Breast epithelium (tissue), 4 donors: ENCODE measurements at regions not wholly inside any gene's neighbourhood (a gene's known extent, or its start where the extent isn't known, plus 50 kb on each side); places are given as distances from the start of the nearest gene placed in this dataset.
"Not testable (repeated sequence)": the region's sequence is repeated elsewhere in the genome, so short reads cannot be mapped to it uniquely, and the experiment has no call there.

Experiments used
- DNase-seq, 2 donors: peaks; one replicate each; pipeline ENCODE4 v3.0.0-alpha.2; 2019; ENCODE audit warnings: low spot score in 2 of 2
- H3K27ac ChIP-seq, 2 donors: fragments of 200-600 bp; sonication (generic) in 1 of 2; one replicate each; pipeline ENCODE4 v1.5.1; 2016 to 2019; ENCODE audit warnings: mild to moderate bottlenecking in 1 of 2
- H3K27me3 ChIP-seq, 2 donors: fragments of 200-600 bp; sonication (generic) in 1 of 2; one replicate each; pipeline versions ENCODE4 v1.5.1 to v1.6.0; 2017 to 2019; ENCODE audit warnings: control low read depth in 1 of 2, mild to moderate bottlenecking in 1 of 2
- H3K36me3 ChIP-seq: fragments of 200-600 bp; one replicate; pipeline ENCODE4 v1.5.1; 2019
- H3K4me1 ChIP-seq, 2 donors: fragments of 200-600 bp; sonication (generic); one replicate each; pipeline ENCODE4 v1.5.1; 2016 to 2019; ENCODE audit warnings: control low read depth in 1 of 2
- H3K4me3 ChIP-seq, 3 donors: fragments of 200-600 bp; sonication (generic); 1 replicate in 2 of 3; 2 replicates in 1 of 3; pipeline ENCODE4 v1.5.1; 2016 to 2019; ENCODE audit warnings: mild to moderate bottlenecking in 3 of 3, moderate library complexity in 2 of 3
- H3K9me3 ChIP-seq, 2 donors: fragments of 200-600 bp; sonication (generic) in 1 of 2; one replicate each; pipeline ENCODE4 v1.5.1; 2016 to 2019; ENCODE audit warnings: control low read depth in 1 of 2
- intact Hi-C: fragments of 100-400 bp; cut with DNase I; formaldehyde crosslinking; loops from one replicate; pipeline ENCODE4 v1.15.1; 2023; ENCODE audit warnings: low total_unique reads

GRCh38 chr16:16448423-16448822 lies 69.5 kb downstream of the NPIPA7 start:
- H3K9me3 ChIP-seq, H3K27me3 ChIP-seq, H3K4me3 ChIP-seq, intact Hi-C loops, H3K4me1 ChIP-seq, DNase-seq, H3K36me3 ChIP-seq, H3K27ac ChIP-seq: not testable (repeated sequence)

GRCh38 chr16:16449712-16450237 lies 70.8 kb downstream of the NPIPA7 start:
- H3K4me3 ChIP-seq, H3K9me3 ChIP-seq, H3K27me3 ChIP-seq, DNase-seq, H3K36me3 ChIP-seq, H3K27ac ChIP-seq, H3K4me1 ChIP-seq, intact Hi-C loops: not testable (repeated sequence)

- intact Hi-C loops, H3K4me1 ChIP-seq: not testable (repeated sequence)
Observed at GRCh38 chr16:16451721-16452410, 72.9 kb downstream of the NPIPA7 start.

GRCh38 chr16:16458579-16458978 lies 79.6 kb downstream of the NPIPA7 start:
- H3K27me3 ChIP-seq, H3K27ac ChIP-seq, intact Hi-C loops: not testable (repeated sequence)

More at GRCh38 chr16:16451721-16452410, 72.9 kb downstream of the NPIPA7 start:
- DNase-seq, H3K36me3 ChIP-seq, H3K4me3 ChIP-seq, H3K27ac ChIP-seq, H3K9me3 ChIP-seq, H3K27me3 ChIP-seq: not testable (repeated sequence)

GRCh38 chr16:16463792-16464191 lies 84.9 kb downstream of the NPIPA7 start:
- H3K9me3 ChIP-seq, intact Hi-C loops, H3K4me3 ChIP-seq, DNase-seq, H3K27me3 ChIP-seq, H3K36me3 ChIP-seq, H3K4me1 ChIP-seq, H3K27ac ChIP-seq: not testable (repeated sequence)

More at GRCh38 chr16:16458579-16458978, 79.6 kb downstream of the NPIPA7 start:
- not testable (repeated sequence) for DNase-seq, H3K36me3 ChIP-seq, H3K9me3 ChIP-seq, H3K4me1 ChIP-seq, H3K4me3 ChIP-seq

GRCh38 chr16:16488919-16489318 lies 110.0 kb downstream of the NPIPA7 start:
- H3K27me3 ChIP-seq, H3K36me3 ChIP-seq, H3K9me3 ChIP-seq, H3K4me1 ChIP-seq, DNase-seq, H3K4me3 ChIP-seq, H3K27ac ChIP-seq, intact Hi-C loops: not testable (repeated sequence)

GRCh38 chr16:16489466-16489865 lies 110.5 kb downstream of the NPIPA7 start:
- H3K27me3 ChIP-seq, H3K4me3 ChIP-seq, H3K27ac ChIP-seq, H3K36me3 ChIP-seq, intact Hi-C loops, H3K4me1 ChIP-seq, DNase-seq, H3K9me3 ChIP-seq: not testable (repeated sequence)

- DNase-seq, H3K9me3 ChIP-seq, intact Hi-C loops, H3K4me3 ChIP-seq, H3K27me3 ChIP-seq, H3K27ac ChIP-seq, H3K36me3 ChIP-seq, H3K4me1 ChIP-seq: not testable (repeated sequence)
Observed at GRCh38 chr16:16494114-16494513, 115.2 kb downstream of the NPIPA7 start.

- H3K4me3 ChIP-seq, H3K9me3 ChIP-seq, H3K27ac ChIP-seq, H3K4me1 ChIP-seq, intact Hi-C loops, H3K36me3 ChIP-seq, H3K27me3 ChIP-seq, DNase-seq: not testable (repeated sequence)
Observed at GRCh38 chr16:16494998-16495397, 116.1 kb downstream of the NPIPA7 start.

GRCh38 chr16:16499875-16500274 lies 120.9 kb downstream of the NPIPA7 start:
- H3K4me1 ChIP-seq, H3K27ac ChIP-seq, H3K9me3 ChIP-seq, H3K36me3 ChIP-seq, H3K4me3 ChIP-seq, DNase-seq, H3K27me3 ChIP-seq, intact Hi-C loops: not testable (repeated sequence)

- H3K4me3 ChIP-seq, H3K4me1 ChIP-seq, H3K9me3 ChIP-seq, DNase-seq, H3K27me3 ChIP-seq, intact Hi-C loops, H3K36me3 ChIP-seq, H3K27ac ChIP-seq: not testable (repeated sequence)
Observed at GRCh38 chr16:16507041-16507440, 128.1 kb downstream of the NPIPA7 start.

- DNase-seq, H3K27me3 ChIP-seq, intact Hi-C loops, H3K27ac ChIP-seq, H3K4me3 ChIP-seq, H3K9me3 ChIP-seq, H3K4me1 ChIP-seq, H3K36me3 ChIP-seq: not testable (repeated sequence)
Observed at GRCh38 chr16:16508344-16508743, 129.4 kb downstream of the NPIPA7 start.

- H3K4me1 ChIP-seq, H3K27ac ChIP-seq, DNase-seq, H3K9me3 ChIP-seq, H3K27me3 ChIP-seq, intact Hi-C loops, H3K4me3 ChIP-seq, H3K36me3 ChIP-seq: not testable (repeated sequence)
Observed at GRCh38 chr16:16519395-16519794, 140.5 kb downstream of the NPIPA7 start.
